ENCODE measurements at regions not wholly inside any gene's neighbourhood (a gene's known extent, or its start where the extent isn't known, plus 50 kb on each side); places are given as distances from the start of the nearest gene placed in this dataset.
A peak's percentile ranks its signal among the peaks of the same experiment; 100 is the strongest.

DNA sequence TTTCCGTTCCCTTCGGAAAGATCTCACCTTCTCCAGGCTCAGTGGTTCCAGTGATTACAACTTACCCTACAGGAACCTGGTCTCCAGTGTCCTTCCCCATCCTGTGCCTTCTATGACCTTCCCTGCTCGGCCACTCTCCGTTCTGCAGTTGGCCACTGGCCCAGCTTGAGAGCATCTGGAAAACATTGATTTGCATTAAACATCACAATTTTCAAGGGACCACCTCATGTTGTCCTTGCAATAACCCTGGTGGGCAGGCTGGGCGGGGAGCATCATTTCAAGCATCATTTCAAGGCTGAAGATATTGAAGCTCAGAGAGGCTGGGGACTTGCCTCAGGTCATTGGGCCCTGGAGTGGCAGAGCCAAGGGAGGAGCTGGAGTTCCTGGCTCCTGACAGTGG, 177.4 kb downstream of the SEC61B start:
- DNase-seq (ENCODE audit: low read depth), result no peak

DNA sequence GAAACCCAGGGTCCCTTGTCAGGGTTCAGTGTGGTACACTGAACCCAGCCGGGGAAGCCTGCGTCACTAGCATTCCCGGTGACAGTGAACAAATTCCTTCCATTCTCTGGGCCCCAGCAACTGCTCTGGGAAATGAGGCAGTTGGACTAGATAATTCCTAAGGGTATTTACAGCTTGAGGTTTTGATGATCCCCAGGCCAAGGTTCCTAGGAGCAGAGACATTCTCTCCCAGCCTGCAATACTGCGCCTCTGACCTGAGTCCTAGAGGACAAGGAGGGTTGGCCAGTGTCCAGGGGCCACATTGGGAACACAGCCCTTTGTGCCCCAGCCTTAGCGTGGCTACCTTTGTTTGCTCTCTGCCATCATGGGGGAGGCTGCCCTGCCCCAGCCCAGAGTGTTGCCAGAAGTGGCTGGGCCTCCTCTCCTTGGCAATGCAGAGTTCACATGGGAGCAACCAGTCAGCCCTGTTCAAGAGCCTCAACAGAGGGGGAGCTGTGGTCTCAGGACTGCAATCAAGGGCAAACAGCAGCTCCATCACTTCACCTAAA, 178.2 kb downstream of the SEC61B start:
- no peak for DNase-seq (ENCODE audit: low read depth)

DNA sequence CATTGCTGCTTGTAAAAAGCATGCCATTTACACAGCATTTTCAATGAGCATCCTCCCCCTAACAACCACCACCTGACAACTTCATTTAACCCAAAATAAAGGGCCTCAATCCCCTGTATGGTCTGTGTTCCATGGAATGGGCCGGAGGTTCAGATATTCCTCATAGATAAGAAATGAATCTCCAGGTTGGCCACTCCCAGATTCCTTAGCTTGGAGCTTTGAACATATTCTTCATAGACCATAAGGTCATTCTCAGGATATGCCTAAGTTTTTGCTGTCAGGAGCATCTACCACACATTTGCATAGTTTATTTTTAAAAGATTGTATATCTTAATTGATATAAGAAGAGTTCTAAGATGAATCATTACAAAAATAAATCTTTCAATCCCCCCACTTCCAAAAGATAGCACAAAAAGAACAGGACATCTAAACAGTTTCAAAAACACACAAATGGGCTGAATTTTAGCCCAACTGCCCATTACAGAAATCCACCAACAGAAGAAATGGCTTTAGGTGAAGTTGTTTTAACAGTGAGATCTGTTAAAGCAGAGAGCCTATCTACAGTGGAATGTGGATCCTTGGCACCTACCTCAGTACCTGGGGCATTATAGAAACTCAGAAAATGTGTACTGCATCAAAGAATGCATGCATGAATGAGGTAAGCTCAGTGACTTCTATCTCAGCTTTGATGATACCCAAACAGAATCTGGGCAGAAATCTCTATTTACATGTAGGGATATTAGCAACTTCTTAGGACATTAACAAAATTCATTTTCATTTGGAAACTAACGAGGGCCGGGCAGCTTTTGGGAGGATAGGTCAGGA, 179.8 kb downstream of the SEC61B start:
- DNase-seq (ENCODE audit: low read depth), result no peak

DNA sequence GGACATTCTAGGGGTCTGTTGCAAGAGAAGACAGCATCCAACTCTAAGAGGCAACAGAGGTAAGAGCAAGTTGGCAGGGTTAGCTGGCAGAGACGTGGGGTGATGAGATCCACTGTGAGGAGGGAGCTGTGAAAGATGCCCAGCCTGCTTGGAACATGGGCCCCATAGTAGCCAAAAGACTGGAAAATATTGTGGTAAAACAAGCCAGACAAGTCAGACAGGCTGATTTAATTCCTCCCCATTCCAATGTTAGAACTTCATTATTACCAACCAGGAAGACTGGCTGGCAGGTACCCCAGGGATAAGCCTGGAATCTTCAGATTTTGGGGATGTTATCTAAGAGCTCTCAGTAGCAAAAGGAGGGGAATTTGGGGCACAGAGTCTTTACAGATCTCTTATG, 181.3 kb downstream of the SEC61B start:
- DNase-seq (ENCODE audit: low read depth), result no peak

DNA sequence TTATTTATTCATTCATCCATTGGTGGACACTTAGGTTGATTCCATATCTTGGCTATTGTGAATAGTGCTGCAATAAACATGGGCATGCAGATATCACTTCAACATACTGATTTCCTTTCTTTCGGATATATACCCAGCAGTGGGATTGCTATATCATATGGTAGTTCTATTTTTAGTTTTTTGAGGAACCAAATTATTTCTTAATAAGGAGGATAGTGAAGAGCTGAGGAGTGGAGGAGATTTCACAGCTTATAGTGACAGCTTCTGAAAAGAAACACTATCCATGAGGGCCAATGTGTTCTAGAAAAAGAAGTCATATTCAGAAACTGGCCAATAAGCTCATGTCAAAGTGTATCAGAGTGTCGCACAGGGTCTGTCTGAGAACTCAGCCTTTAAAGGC, 183.3 kb downstream of the SEC61B start:
- DNase-seq (ENCODE audit: low read depth), result no peak

DNA sequence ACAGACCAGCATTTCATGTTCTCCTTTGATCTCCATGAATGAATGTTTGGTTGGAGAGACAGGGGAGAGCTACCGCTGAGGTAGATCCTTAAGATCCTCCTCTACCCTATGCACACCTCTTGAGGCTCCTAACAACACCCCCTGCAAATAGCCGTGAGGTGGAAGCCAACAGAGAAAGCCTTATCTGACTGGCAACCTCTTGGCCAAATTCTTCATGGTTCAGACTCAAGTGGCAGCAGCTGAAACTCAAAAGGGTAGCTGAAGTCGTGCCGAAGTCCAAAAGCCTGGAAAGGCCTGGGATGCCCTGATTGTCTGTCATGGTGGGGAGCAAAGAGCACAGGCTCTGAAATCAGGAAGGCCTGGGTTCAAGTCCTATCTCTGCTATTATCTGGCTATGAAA, 184.9 kb downstream of the SEC61B start:
- DNase-seq (ENCODE audit: low read depth), result no peak

DNA sequence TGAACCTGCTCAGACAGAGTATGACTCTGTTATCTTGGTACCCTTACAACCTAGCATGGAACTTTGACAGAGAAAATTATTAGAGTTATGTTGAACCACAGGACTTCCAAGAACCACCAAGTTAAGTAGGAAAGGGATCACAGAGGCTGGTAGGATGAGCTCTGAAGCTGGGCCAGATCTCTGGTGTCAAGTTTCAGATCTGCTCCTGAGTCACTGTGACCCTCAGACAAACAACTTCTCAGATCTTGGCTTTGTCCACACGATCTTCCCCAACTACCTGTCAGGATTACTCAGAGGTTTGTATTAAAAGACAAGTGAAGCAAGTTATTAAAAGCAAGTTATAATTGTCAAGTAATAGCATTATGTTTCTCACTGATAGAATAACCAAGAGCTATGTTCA, 189.0 kb downstream of the SEC61B start:
- DNase-seq (ENCODE audit: low read depth), result no peak

DNA sequence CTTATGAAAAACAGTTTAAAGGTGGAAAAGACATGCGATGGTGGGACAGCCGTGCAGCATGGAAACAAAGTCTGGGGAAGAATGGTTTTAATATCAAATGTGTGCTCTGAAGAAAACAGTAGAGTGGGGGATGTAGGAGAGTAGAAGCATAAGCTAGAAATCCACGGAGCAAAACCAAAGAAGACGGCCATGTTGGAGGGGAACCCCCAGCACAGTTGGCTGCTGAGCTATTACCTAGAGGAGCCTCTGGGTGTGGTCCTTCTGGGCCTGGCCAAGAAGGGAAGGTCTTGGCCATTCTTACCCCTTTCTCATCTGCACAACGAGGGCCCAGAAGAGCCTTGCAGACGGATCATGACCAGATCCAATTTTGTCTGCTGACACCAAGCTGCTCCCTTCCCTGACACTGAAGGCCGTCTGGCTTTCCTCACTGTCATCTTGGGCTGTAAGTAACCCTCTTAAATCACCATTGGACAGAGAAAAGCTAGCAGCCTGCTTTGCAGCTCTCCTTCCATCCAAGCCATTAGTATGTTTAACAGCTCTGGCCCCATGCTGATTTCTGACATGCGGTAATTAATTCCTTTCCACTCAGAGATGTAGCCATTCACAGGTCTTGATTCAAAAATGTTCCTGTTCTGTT, 189.5 kb downstream of the SEC61B start:
- no peak for DNase-seq (ENCODE audit: low read depth)

DNA sequence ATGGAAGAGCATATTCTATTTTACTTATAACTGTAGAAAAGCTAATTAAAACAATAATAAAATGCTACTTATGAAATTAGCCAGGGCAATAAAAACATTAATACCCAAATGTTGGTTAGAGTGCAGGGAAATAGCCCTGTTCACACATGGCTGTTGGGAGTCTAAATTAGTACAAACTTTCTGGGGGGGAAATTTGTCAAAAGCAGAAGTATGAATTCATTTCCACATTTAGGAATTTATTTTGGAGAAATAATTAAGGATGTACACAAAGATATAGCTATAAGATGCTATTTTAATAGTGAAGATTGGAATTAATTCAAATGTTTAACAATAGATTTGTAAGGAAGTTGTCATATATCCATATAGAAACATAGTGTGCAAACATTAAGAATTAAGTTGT, 190.5 kb downstream of the SEC61B start:
- no peak for DNase-seq (ENCODE audit: low read depth)

DNA sequence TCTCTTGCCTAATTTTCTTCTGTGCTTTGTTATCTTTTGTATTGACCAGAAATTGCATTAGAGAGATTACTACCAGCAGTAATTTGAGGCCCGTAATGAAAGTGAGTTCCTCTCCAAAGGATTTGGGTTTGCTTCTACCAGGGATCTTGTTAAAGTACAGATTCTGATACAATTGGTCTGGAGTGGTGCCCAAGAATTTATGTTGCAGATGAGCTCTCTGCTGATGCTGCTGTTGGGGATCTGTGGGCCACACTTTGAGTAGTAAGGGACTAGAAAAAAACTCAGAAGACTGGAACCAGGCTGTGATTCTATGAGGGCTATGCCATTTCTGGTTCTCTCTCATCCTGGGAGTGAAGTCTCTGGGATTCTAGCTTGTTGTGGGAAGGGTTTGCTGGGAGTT, 192.2 kb downstream of the SEC61B start:
- no peak for DNase-seq (ENCODE audit: low read depth)

DNA sequence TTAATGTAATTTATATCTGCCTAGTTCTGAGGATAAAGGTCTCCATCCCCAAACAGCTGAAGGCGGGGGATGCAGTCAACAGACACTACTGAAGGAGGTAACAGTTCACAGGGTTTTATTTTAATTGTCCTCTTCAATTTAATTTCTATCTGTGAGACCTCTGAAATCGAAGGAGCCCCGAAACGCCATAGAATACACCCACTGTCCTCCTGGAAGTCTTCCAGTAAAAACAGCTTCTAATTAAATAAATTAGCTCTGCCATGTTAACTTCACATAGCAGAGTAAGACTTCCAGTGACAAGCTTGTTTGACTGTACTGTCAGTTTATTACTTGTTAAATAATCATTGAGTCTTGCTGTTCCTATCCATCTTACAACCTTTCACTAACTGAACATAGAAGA, 193.5 kb downstream of the SEC61B start:
- no peak for DNase-seq (ENCODE audit: low read depth)

DNA sequence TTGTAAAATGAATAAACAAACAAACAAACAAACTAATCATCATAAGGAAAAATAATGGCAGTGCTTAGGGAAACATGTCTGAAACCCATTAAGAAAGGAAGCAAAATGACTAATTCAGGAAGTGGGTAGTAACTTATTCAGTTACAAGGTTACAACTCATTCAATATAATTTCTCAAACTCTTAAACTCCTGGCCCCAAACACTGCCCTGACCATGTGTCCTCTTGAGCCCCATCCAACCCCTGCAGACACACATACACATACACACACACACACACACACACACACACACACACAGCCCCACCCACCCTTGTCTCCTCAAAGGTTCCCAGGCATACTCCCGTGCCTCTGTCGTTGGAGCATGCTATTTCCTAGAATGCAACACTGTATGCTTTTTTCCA, 193.9 kb downstream of the SEC61B start:
- no peak for DNase-seq (ENCODE audit: low read depth)

DNA sequence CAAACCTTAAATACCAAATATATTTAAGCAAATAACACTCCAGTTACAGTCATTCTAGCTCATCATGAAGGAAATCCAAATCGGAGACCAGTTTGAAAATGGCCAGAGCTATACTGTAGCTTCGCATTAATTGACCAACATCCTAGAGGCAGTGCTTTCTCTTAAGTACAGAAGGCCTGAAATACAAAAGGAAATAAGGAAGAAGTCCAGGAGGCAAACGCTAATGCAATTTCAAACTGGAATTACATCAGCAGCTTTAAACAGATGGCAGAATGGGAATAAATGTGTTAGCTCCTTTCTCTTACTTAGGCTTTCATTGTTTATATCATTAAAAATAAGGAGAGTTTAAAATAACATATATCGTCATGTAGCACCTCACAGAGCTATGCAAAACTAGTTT, 197.0 kb downstream of the SEC61B start:
- DNase-seq (ENCODE audit: low read depth), result no peak

DNA sequence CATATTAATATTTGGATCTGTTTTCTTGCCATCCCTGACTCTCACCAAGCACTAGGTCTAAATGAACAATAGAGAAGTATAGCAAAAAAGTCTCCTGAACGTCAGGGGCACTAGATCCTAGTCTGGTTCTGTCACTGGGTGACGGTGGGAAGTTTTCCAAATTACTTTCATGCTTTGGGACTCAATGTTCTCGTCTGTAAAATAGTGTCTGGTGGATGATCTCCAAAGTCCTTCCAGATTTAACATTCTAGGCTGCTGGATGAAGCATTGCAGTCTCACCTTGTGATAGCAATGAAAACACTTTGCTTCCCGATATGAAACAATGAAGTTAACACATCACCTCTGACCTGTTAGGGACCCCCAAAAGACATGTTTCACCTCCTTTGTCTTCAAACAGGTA, 199.3 kb downstream of the SEC61B start:
- no peak for DNase-seq (ENCODE audit: low read depth)

DNA sequence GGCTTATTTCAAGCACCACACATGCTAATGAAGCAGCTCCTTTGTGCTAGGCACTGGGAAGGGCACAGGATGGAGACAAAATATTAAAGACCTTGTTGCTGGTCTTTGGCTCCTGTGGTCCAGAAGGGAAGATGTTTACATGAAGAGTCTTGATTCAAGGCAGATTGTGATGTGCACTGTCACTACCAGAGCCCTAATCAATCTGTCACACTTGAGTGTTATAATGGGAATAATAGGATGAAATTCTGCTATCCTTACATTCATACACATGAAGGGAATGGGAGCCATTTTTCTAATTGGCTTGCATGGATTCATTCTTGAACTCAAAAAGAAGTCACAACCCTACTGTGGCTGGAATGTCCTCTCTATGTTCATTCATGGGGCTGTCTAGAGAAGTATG, 203.0 kb downstream of the SEC61B start:
- no peak for DNase-seq (ENCODE audit: low read depth)

DNA sequence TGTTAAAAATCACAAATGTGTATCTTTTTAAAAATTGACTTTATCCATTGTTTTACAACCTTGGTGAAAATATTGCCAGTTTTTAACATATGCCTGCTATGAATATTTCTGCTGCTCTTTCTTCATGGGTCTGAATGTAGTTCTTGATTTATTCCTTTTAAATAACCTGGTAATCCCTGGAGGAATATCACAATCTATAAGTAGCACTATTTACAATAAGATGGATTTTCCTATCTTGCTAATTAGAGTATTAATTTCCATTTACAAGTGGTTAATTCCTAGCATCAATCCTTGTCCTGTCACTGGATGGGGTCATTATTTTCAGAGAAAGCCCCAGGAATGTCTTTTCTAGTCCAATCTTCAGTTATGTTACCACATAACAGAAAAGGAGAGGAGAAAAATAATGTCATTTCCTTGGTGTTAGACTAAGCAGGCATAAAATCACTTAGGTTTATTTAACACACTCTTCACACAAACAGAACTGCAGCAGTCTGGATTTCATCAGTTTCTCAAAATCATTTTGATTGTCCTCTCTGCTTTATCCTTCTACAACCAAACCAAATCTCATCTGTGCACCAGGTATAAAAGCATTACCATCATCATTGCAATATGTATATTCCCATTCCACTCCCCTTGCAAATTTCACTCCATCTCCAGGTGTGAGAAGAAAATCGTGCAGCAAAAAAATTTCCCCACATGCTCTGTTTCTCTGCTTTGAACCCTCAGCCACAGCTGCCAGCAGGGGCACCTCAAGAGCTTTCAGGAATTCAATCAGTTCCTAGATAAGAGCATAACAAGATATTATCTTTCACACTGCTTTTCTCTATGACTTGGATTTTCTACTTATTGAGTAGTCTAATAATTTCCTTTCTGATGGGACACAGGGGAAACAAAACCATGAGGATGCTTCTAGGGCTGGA, 204.1 kb downstream of the SEC61B start:
- no peak for DNase-seq (ENCODE audit: low read depth)

DNA sequence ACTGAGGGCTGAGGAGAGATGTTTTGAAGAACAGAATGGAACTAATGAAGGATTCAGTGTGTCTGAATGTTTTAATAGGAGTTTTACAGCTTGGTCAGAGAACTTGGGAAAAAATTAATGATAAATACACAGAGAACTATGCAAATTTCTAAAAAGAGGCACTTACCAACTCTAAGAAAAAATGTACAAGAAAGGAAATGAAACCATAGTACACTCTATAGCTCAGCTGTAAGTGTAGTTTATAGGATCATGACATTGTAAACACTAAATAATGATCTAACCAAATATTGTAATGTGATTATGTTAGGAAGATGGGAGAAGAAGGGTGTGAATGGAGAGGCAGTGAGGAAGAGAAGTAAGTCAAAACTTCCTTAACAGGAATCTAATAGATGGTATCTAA, 205.2 kb downstream of the SEC61B start:
- DNase-seq (ENCODE audit: low read depth), result no peak

DNA sequence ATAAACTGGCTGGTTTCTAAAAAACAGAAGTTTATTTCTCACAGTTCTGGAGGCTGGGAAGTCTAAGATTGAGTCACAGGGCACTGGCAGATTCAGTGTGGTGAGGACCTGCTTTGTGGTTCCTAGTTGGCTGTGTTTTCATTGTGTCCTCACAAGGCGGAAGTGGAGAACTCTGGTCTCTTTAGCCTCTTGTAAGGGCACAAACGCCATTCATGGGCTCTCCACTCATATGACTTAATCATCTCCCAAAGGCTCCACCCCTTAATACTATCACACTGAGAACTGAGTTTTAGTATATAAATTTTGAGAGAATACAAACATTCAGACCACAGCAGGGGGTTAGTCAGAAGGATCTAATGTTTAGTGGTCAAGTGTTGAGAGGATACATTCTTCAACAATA, 208.2 kb downstream of the SEC61B start:
- DNase-seq (ENCODE audit: low read depth), result no peak

DNA sequence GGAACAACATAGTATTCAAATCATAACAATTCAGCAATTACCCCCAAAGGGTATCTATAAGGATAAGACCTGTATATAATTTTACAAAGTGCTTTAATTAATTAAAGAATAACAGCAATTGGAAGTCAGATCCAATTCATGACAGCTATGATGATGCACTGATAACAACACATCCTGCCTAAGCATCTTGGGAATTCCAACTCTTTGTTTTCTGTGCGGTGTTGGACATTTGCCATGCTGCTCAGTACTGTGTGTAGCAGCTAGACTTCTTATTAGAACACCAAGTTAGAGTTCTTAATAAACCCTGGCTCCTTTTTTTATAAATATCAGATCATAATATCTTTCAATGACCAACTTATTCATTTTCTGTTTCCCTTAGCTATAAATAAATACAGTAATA, 209.0 kb downstream of the SEC61B start:
- no peak for DNase-seq (ENCODE audit: low read depth)

DNA sequence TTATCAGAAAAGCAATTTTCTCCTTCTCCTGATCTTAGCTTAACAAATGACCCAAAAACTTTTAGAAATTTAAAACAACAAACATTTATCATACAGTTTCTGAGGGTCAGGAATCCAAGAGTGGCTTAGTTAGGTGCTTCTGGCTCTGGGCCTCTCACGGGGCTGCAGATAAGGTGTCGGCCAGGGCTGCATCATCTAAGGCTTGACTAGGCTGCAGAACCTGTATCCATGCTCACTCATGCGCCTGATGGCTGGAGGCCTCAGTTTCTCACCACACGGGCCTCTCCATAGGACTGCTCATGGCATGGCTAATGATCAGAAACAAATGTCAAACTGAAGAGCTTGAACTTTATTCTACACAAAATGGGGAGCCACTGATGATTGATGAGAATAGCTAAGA, 210.0 kb downstream of the SEC61B start:
- no peak for DNase-seq (ENCODE audit: low read depth)

DNA sequence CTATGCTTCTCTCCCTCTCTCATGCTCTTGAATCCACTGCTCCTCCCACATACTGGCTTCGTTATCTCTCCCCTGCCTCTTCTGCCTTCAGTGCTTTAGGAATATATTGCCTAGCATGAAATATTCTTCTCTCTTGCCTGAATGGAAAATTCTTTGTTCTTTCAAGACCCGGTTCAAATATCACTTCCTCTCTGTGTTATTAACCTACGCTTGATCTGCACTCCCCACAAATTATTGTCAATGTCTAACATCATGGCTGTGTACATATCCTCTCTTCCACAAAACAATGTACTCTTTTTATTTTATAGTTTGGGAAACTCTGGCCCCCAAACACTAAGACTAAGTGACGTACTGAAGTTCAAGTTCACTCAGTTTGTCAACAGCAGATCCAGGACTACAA, 211.0 kb downstream of the SEC61B start:
- no peak for DNase-seq (ENCODE audit: low read depth)

DNA sequence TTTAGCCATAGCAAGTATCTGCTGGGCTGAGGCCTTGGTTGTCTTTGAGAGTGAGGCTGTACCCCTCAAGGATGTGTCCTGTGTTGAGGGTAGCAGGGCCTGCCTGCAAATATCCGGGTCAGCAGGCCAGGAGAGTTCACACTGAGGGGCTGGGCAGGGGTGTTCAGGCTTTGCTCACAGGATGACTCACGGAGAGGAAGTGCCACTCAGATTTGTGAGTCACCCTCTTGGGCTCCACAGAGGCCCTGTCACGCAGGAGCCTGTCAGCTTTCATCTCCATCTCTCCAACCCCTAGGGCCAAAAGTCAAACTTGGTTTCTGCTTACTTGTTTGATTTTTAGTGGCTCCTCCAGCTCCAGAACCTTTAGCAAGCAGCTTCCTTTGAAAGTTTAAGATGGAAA, 211.5 kb downstream of the SEC61B start:
- peak; percentile 26 for DNase-seq (ENCODE audit: low read depth)

DNA sequence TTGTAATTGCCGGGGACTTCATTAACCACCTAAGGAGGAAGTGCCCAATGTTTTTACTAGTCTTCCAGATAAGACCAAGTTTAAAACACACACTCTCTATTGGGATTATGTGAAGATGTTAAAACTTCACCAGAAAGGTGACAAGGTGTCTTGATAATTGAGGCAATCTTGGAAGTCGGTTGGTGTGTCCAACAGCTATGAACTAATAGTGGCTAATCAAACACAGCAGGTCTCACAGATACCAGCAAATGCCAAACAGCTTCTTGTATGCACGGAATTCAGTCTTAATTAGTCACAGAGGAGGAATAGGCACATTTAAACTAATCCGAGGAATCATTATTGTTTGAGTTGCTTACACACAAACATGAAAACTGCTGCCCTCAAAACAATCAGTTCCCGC, 214.5 kb downstream of the SEC61B start:
- no peak for DNase-seq (ENCODE audit: low read depth)
